Left ventricle myocardium inferior (tissue), 1 donor: ENCODE measurements at regions not wholly inside any gene's neighbourhood (a gene's known extent, or its start where the extent isn't known, plus 50 kb on each side); places are given as distances from the start of the nearest gene placed in this dataset.

Experiments
- DNase-seq: peaks from one replicate; pipeline ENCODE4 v3.0.0-alpha.2; 2020
- H3K27ac ChIP-seq: fragments of 200-600 bp; replicated peaks from 2 replicates; pipeline ENCODE4 v1.8.0; 2021
- H3K27me3 ChIP-seq: fragments of 200-600 bp; 2 replicates; pipeline ENCODE4 v1.8.0; 2021; ENCODE audit warnings: low read depth
- H3K36me3 ChIP-seq: fragments of 200-600 bp; 2 replicates; pipeline ENCODE4 v1.8.0; 2021
- H3K4me1 ChIP-seq: fragments of 200-600 bp; 2 replicates; pipeline ENCODE4 v1.8.0; 2021
- H3K4me3 ChIP-seq: fragments of 200-600 bp; 2 replicates; pipeline ENCODE4 v1.8.0; 2021; ENCODE audit warnings: mild to moderate bottlenecking, moderate library complexity
- H3K9me3 ChIP-seq: fragments of 200-600 bp; replicated peaks from 2 replicates; pipeline ENCODE4 v1.8.0; 2021
- CTCF ChIP-seq: fragments of 200-600 bp; IDR thresholded peaks from 2 replicates; pipeline ENCODE4 v1.8.0; 2021; ENCODE audit warnings: antibody characterized with exemption, mild to moderate bottlenecking, borderline replicate concordance
- intact Hi-C: fragments of 100-400 bp; cut with micrococcal nuclease; formaldehyde crosslinking; loops from one replicate; pipeline ENCODE4 v1.11.0; 2022
- donor health status: DM: no; HTN: yes; CAD: no; lungs with severe emphysema.

- Histone ChIP-seq H3K36me3 (no peaks in the 10 kb centered on the region), H3K4me3 (no peak overlapping the region), H3K4me1 (no peaks in the 10 kb centered on the region), H3K27ac (no peak overlapping the region), H3K9me3 (no peaks in the 10 kb centered on the region), H3K27me3 (no peaks in the 10 kb centered on the region)
- intact Hi-C loops, result no loop called here
- TF ChIP-seq CTCF, result no peak
- no peak for DNase-seq
Observed at GRCh38 chr3:76969471-76969870, 70.4 kb upstream of the ROBO2 start.

GRCh38 chr3:76969996-76970615, 69.8 kb upstream of the ROBO2 start:
- Histone ChIP-seq H3K9me3 (no peaks in the 10 kb centered on the region), H3K27me3 (no peaks in the 10 kb centered on the region), H3K36me3 (no peaks in the 10 kb centered on the region), H3K4me1 (no peaks in the 10 kb centered on the region), H3K4me3 (no peak overlapping the region), H3K27ac (no peak overlapping the region)
- intact Hi-C loops, result no loop called here
- no peak for DNase-seq
- no peak for TF ChIP-seq CTCF

- no peaks in the 10 kb centered on the region for H3K4me1 ChIP-seq
- no peak overlapping the region for H3K4me3 ChIP-seq
- no peak for TF ChIP-seq CTCF
- H3K27me3 ChIP-seq, result no peaks in the 10 kb centered on the region
- H3K27ac ChIP-seq, result no peak overlapping the region
- H3K9me3 ChIP-seq, result no peaks in the 10 kb centered on the region
- intact Hi-C loops, result no loop called here
- DNase-seq, result no peak
- H3K36me3 ChIP-seq, result no peaks in the 10 kb centered on the region
Observed at GRCh38 chr3:76972624-76973296, 67.1 kb upstream of the ROBO2 start.

GRCh38 chr3:76976996-76977395, 62.9 kb upstream of the ROBO2 start:
- Histone ChIP-seq H3K27me3 (no peaks in the 10 kb centered on the region), H3K4me1 (no peaks in the 10 kb centered on the region), H3K36me3 (no peaks in the 10 kb centered on the region), H3K27ac (no peak overlapping the region), H3K9me3 (no peaks in the 10 kb centered on the region), H3K4me3 (no peak overlapping the region)
- intact Hi-C loops, result no loop called here
- no peak for TF ChIP-seq CTCF
- DNase-seq, result no peak

- H3K4me3 ChIP-seq, result no peak overlapping the region
- H3K4me1 ChIP-seq, result no peaks in the 10 kb centered on the region
- H3K36me3 ChIP-seq, result no peaks in the 10 kb centered on the region
- intact Hi-C loops, result no loop called here
- no peaks in the 10 kb centered on the region for H3K27me3 ChIP-seq
- no peak overlapping the region for H3K27ac ChIP-seq
- no peak for TF ChIP-seq CTCF
- no peak for DNase-seq
- no peaks in the 10 kb centered on the region for H3K9me3 ChIP-seq
Observed at GRCh38 chr3:76985645-76986044, 54.3 kb upstream of the ROBO2 start.
